Liver (tissue), 8 donors: ENCODE measurements at regions not wholly inside any gene's neighbourhood (a gene's known extent, or its start where the extent isn't known, plus 50 kb on each side); places are given as distances from the start of the nearest gene placed in this dataset.

Experiments
- DNase-seq: peaks from one replicate; pipeline ENCODE4 v3.0.0-alpha.2; 2017; ENCODE audit warnings: low spot score
- H3K27ac ChIP-seq, 2 donors: one replicate each; pipeline ENCODE4 v1.7.0; 2013; ENCODE audit warnings: inconsistent platforms in 2 of 2, low read length in 2 of 2, control low read depth in 1 of 2, low read depth in 1 of 2, mild to moderate bottlenecking in 1 of 2
- H3K27me3 ChIP-seq, 4 donors: one replicate each; pipeline versions ENCODE4 v1.6.1 to v1.7.0; 2013; ENCODE audit warnings: low read length in 3 of 4, inconsistent platforms in 1 of 4, mild to moderate bottlenecking in 1 of 4, moderate library complexity in 1 of 4; ENCODE audit not compliant: control insufficient read depth in 4 of 4, insufficient read depth in 4 of 4
- H3K36me3 ChIP-seq, 4 donors: one replicate each; pipeline versions ENCODE4 v1.6.1 to v1.7.0; 2013; ENCODE audit warnings: low read length in 3 of 4, mild to moderate bottlenecking in 3 of 4, low read depth in 1 of 4, moderate library complexity in 1 of 4; ENCODE audit not compliant: control insufficient read depth in 4 of 4, insufficient read depth in 3 of 4
- H3K4me1 ChIP-seq, 4 donors: one replicate each; pipeline versions ENCODE4 v1.6.1 to v1.7.0; 2013; ENCODE audit warnings: low read length in 3 of 4, mild to moderate bottlenecking in 3 of 4, moderate library complexity in 1 of 4; ENCODE audit not compliant: control insufficient read depth in 4 of 4, insufficient read depth in 4 of 4
- H3K4me3 ChIP-seq, 3 donors: one replicate each; pipeline versions ENCODE4 v1.6.1 to v1.7.0; 2013; ENCODE audit warnings: low read length in 3 of 3, control low read depth in 1 of 3, low read depth in 1 of 3, mild to moderate bottlenecking in 1 of 3
- H3K9ac ChIP-seq, 2 donors: one replicate each; pipeline ENCODE4 v1.7.0; 2013; ENCODE audit warnings: low read length in 2 of 2, mild to moderate bottlenecking in 2 of 2, moderate library complexity in 2 of 2, control low read depth in 1 of 2, low read depth in 1 of 2
- H3K9me3 ChIP-seq, 4 donors: one replicate each; pipeline versions ENCODE4 v1.6.1 to v1.7.0; 2013; ENCODE audit warnings: low read length in 3 of 4; ENCODE audit not compliant: control insufficient read depth in 4 of 4
- EGR1 ChIP-seq, 2 donors: IDR thresholded peaks; 2 replicates each; pipeline ENCODE4 v1.6.1; 2016 to 2018; ENCODE audit warnings: antibody characterized with exemption in 2 of 2, low read depth in 2 of 2
- FOXA1 ChIP-seq: IDR thresholded peaks from 2 replicates; pipeline ENCODE4 v1.6.1; 2016; ENCODE audit warnings: antibody characterized with exemption
- FOXA2 ChIP-seq: IDR thresholded peaks from 2 replicates; pipeline ENCODE4 v1.6.1; 2016; ENCODE audit warnings: antibody characterized with exemption
- GABPA ChIP-seq, 2 donors: IDR thresholded peaks in 1 of 2; conservative IDR thresholded peaks in 1 of 2; 2 replicates each; pipeline ENCODE4 v1.6.1; 2016; ENCODE audit warnings: antibody characterized with exemption in 2 of 2, mild to moderate bottlenecking in 1 of 2, moderate library complexity in 1 of 2
- HNF4A ChIP-seq, 2 donors: conservative IDR thresholded peaks; 2 replicates each; pipeline ENCODE4 v1.6.1; 2016; ENCODE audit warnings: antibody characterized with exemption in 2 of 2, mild to moderate bottlenecking in 2 of 2
- HNF4G ChIP-seq: IDR thresholded peaks from 2 replicates; pipeline ENCODE4 v1.6.1; 2016; ENCODE audit warnings: antibody characterized with exemption
- NR2F2 ChIP-seq: IDR thresholded peaks from 2 replicates; pipeline ENCODE4 v1.6.1; 2016; ENCODE audit warnings: antibody characterized with exemption
- RAD21 ChIP-seq, 2 donors: IDR thresholded peaks; 2 replicates each; pipeline ENCODE4 v1.6.1; 2016; ENCODE audit warnings: antibody characterized with exemption in 2 of 2, mild to moderate bottlenecking in 2 of 2
- REST ChIP-seq: IDR thresholded peaks from 2 replicates; pipeline ENCODE4 v1.6.1; 2016; ENCODE audit warnings: antibody characterized with exemption, mild to moderate bottlenecking
- RXRA ChIP-seq, 2 donors: IDR thresholded peaks; 2 replicates each; pipeline ENCODE4 v1.6.1; 2017 to 2018; ENCODE audit warnings: antibody characterized with exemption in 2 of 2, mild to moderate bottlenecking in 1 of 2
- SP1 ChIP-seq: IDR thresholded peaks from 2 replicates; pipeline ENCODE4 v1.6.1; 2018; ENCODE audit warnings: antibody characterized with exemption, mild to moderate bottlenecking
- TAF1 ChIP-seq: conservative IDR thresholded peaks from 2 replicates; pipeline ENCODE4 v1.6.1; 2016; ENCODE audit warnings: antibody characterized with exemption, mild to moderate bottlenecking
- YY1 ChIP-seq: IDR thresholded peaks from 2 replicates; pipeline ENCODE4 v1.6.1; 2016; ENCODE audit warnings: antibody characterized with exemption, mild to moderate bottlenecking
- ZBTB33 ChIP-seq: IDR thresholded peaks from 2 replicates; pipeline ENCODE4 v1.6.1; 2016; ENCODE audit warnings: antibody characterized with exemption
- WGBS: extraction: QIAGEN DNeasy Blood & Tissue Kit; methylation state at CpG from one replicate; pipeline ENCODE4 v1.1.7; 2013; 5-methylcytosine and 5-hydroxymethylcytosine counted together
- TF ChIP-seq, protein P1 (sequence below): fragments of 150-350 bp; IDR thresholded peaks from 2 replicates; pipeline ENCODE4 v1.5.1; 2017; ENCODE audit warnings: improper control_type of control experiment, low read depth, low read length; ENCODE audit not compliant: missing input control
- TF ChIP-seq, protein P2 (sequence below): IDR thresholded peaks from 2 replicates; pipeline ENCODE4 v1.6.1; 2016; ENCODE audit warnings: antibody characterized with exemption
- TF ChIP-seq, protein P3 (sequence below): IDR thresholded peaks from 2 replicates; pipeline ENCODE4 v1.6.1; 2016; ENCODE audit warnings: antibody characterized with exemption
- donor health status: healthy.
- donor health status: healthy.
- donor health status: healthy.
- donor health status: healthy.
- donor health status: healthy.

DNA sequence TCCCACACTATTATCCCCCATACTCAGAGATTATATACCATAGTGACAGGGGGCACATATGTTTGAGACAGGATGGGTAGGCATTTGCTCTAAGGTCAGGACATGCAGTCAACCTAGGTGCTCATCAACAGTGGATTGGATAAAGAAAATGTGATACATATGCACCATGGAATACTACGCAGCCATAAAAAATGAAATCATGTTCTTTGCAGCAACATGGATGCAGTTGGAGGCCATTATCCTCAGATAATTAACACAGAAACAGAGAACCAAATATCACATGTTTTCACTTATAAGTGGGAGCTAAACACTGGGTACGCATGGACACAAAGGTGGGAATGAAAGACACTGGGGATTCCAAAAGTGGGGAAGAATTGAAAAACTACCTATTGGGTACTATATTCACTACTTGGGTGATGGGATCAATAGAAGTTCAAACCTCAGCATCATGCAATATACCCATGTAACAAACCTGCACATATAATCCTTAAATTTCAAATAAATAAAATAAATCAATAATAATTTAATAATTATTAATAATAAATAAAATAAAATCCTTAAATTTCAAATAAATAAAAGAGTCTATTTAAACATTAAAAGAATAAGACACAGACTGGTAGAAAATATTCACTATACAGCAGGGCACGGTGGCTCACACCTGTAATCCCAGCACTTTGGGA, 160.1 kb upstream of the CNOT2 start:
- no peaks in the 10 kb centered on the region for H3K4me1 ChIP-seq
- no peak for DNase-seq
- H3K9me3 ChIP-seq = no peaks in the 10 kb centered on the region
- TF ChIP-seq FOXA2 (no peak), ZBTB33 (no peak), TAF1 (no peak), NR2F2 (no peak), RXRA (IDR thresholded peaks at IDR 0.05) (no peak), HNF4A (conservative IDR thresholded peaks at IDR 0.05) (no peak), GABPA (IDR thresholded peaks at IDR 0.05 in 1 of 2, conservative IDR thresholded peaks at IDR 0.05 in 1 of 2) (no peak), FOXA1 (no peak), YY1 (no peak), RAD21 (IDR thresholded peaks at IDR 0.05) (no peak), HNF4G (no peak), SP1 (no peak), REST (no peak), EGR1 (IDR thresholded peaks at IDR 0.05; ENCODE audit: low read depth in 2 of 2) (no peak)
- TF ChIP-seq, protein P1, sequence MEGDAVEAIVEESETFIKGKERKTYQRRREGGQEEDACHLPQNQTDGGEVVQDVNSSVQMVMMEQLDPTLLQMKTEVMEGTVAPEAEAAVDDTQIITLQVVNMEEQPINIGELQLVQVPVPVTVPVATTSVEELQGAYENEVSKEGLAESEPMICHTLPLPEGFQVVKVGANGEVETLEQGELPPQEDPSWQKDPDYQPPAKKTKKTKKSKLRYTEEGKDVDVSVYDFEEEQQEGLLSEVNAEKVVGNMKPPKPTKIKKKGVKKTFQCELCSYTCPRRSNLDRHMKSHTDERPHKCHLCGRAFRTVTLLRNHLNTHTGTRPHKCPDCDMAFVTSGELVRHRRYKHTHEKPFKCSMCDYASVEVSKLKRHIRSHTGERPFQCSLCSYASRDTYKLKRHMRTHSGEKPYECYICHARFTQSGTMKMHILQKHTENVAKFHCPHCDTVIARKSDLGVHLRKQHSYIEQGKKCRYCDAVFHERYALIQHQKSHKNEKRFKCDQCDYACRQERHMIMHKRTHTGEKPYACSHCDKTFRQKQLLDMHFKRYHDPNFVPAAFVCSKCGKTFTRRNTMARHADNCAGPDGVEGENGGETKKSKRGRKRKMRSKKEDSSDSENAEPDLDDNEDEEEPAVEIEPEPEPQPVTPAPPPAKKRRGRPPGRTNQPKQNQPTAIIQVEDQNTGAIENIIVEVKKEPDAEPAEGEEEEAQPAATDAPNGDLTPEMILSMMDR = no peak
- TF ChIP-seq, protein P2, sequence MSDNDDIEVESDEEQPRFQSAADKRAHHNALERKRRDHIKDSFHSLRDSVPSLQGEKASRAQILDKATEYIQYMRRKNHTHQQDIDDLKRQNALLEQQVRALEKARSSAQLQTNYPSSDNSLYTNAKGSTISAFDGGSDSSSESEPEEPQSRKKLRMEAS = no peak
- TF ChIP-seq, protein P3, sequence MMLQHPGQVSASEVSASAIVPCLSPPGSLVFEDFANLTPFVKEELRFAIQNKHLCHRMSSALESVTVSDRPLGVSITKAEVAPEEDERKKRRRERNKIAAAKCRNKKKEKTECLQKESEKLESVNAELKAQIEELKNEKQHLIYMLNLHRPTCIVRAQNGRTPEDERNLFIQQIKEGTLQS = no peak
- H3K27me3 ChIP-seq = no peaks in the 10 kb centered on the region
- H3K9ac ChIP-seq = no peak overlapping the region
- H3K27ac ChIP-seq = no peak overlapping the region
- H3K36me3 ChIP-seq = no peaks in the 10 kb centered on the region
- 94% methylated on average over 3 of the region's 3 CpGs for WGBS
- H3K4me3 ChIP-seq = no peak overlapping the region
